Psoas muscle (tissue), 7 donors: ENCODE measurements at regions not wholly inside any gene's neighbourhood (a gene's known extent, or its start where the extent isn't known, plus 50 kb on each side); places are given as distances from the start of the nearest gene placed in this dataset.

Experiments
- ATAC-seq, 4 donors: fragments of 200-7000 bp; cut with Tn5 transposase; one replicate each; pipeline ENCODE4 v1.9.1; 2020; ENCODE audit warnings: moderate library complexity in 3 of 4, mild to moderate bottlenecking in 2 of 4
- DNase-seq, 2 donors: peaks; one replicate each; pipeline ENCODE4 v3.0.0-alpha.2; 2020
- H3K27ac ChIP-seq: fragments of 200-600 bp; one replicate; pipeline ENCODE4 v1.8.0; 2022
- H3K27me3 ChIP-seq, 3 donors: fragments of 200-600 bp in 1 of 3; one replicate each; pipeline versions ENCODE4 v1.6.1 to v1.8.0; 2013 to 2022; ENCODE audit warnings: low read length in 2 of 3, mild to moderate bottlenecking in 2 of 3, moderate library complexity in 1 of 3; ENCODE audit not compliant: insufficient read depth in 3 of 3
- H3K36me3 ChIP-seq, 2 donors: fragments of 200-600 bp in 1 of 2; one replicate each; pipeline versions ENCODE4 v1.6.1 to v1.8.0; 2013 to 2022; ENCODE audit warnings: low read depth in 1 of 2, mild to moderate bottlenecking in 1 of 2, moderate library complexity in 1 of 2; ENCODE audit not compliant: insufficient read depth in 1 of 2
- H3K4me1 ChIP-seq: fragments of 200-600 bp; one replicate; pipeline ENCODE4 v1.8.0; 2022
- H3K4me3 ChIP-seq: fragments of 200-600 bp; one replicate; pipeline ENCODE4 v1.8.0; 2022; ENCODE audit warnings: mild to moderate bottlenecking
- H3K9me3 ChIP-seq: fragments of 200-600 bp; one replicate; pipeline ENCODE4 v1.8.0; 2022
- CTCF ChIP-seq: fragments of 200-600 bp; IDR thresholded peaks from one replicate; pipeline ENCODE4 v1.8.0; 2022; ENCODE audit warnings: antibody characterized with exemption
- WGBS, 3 donors: extraction: QIAGEN DNeasy Blood & Tissue Kit; methylation state at CpG; one replicate each; pipeline versions ENCODE4 v1.1.6 to v1.1.7; 2013; 5-methylcytosine and 5-hydroxymethylcytosine counted together
- intact Hi-C, 2 donors: fragments of 100-400 bp; cut with DNase I; formaldehyde crosslinking; loops; one replicate each; pipeline versions ENCODE4 v1.11.0 to v1.14.2; 2022
- donor health status: healthy with polysubstance abuse.
- donor health status: DM: no; HTN: no; CAD: no; lungs with moderate emphysema.
- donor health status: Bipolar disorder and iron deficiency.
- donor health status: healthy.
- donor health status: DM: yes; HTN: yes; CAD: no.
- donor health status: DM: no; HTN: no; CAD: no.
- donor health status: DM: yes; HTN: yes; CAD: no.

- Histone ChIP-seq H3K36me3 (no peaks in the 10 kb centered on the region), H3K27me3 (peaks cover 0 to 1% (median 0%) of the 10 kb centered on the region in 3 donors), H3K4me3 (no peak overlapping the region), H3K27ac (no peak overlapping the region), H3K4me1 (no peaks in the 10 kb centered on the region), H3K9me3 (peaks cover 28% of the 10 kb centered on the region)
- no peak for DNase-seq
- 93 to 97% (median 93%) methylated on average over 24 of the region's 24 CpGs for WGBS, 3 donors
- intact Hi-C loops = no loop called here
- no peak for TF ChIP-seq CTCF
- ATAC-seq = no peak
Observed at GRCh38 chr13:111020021-111020420, 95.1 kb upstream of the ARHGEF7 start.

- Histone ChIP-seq H3K27me3 (peaks cover 0 to 1% (median 0%) of the 10 kb centered on the region in 3 donors), H3K27ac (no peak overlapping the region), H3K4me1 (no peaks in the 10 kb centered on the region), H3K36me3 (no peaks in the 10 kb centered on the region), H3K4me3 (no peak overlapping the region), H3K9me3 (peaks cover 25% of the 10 kb centered on the region)
- WGBS, 3 donors = 83 to 88% (median 84%) methylated on average over 26 of the region's 26 CpGs
- no peak for ATAC-seq
- no peak for TF ChIP-seq CTCF
- no peak for DNase-seq
- intact Hi-C loops = no loop called here
Observed at GRCh38 chr13:111017755-111018459, 97.2 kb upstream of the ARHGEF7 start.

- DNase-seq = no peak
- TF ChIP-seq CTCF = no peak
- Histone ChIP-seq H3K4me1 (no peaks in the 10 kb centered on the region), H3K27ac (no peak overlapping the region), H3K27me3 (no peaks in the 10 kb centered on the region), H3K36me3 (no peaks in the 10 kb centered on the region), H3K4me3 (no peak overlapping the region), H3K9me3 (no peaks in the 10 kb centered on the region)
- intact Hi-C loops = no loop called here
- WGBS, 3 donors = 51 to 57% (median 55%) methylated on average over 3 of the region's 3 CpGs
- no peak for ATAC-seq
Observed at GRCh38 chr13:111013196-111013595, 98.3 kb upstream of the ANKRD10 start.

GRCh38 chr13:111011899-111012298 is 97.0 kb upstream of the ANKRD10 start:
- ATAC-seq (peak in 1 of 4 donors; percentile 52), DNase-seq (no peak)
- Histone ChIP-seq H3K9me3 (no peaks in the 10 kb centered on the region), H3K27me3 (no peaks in the 10 kb centered on the region), H3K36me3 (no peaks in the 10 kb centered on the region), H3K27ac (no peak overlapping the region), H3K4me3 (no peak overlapping the region), H3K4me1 (peaks cover 5% of the 10 kb centered on the region)
- WGBS, 3 donors = 70 to 74% (median 73%) methylated on average over 3 of the region's 3 CpGs
- intact Hi-C loops = no loop called here
- TF ChIP-seq CTCF = no peak

GRCh38 chr13:111008351-111008750 is 93.5 kb upstream of the ANKRD10 start:
- Histone ChIP-seq H3K27ac (peak overlapping the region; percentile 92), H3K36me3 (no peaks in the 10 kb centered on the region), H3K27me3 (no peaks in the 10 kb centered on the region), H3K4me1 (peaks cover 25% of the 10 kb centered on the region), H3K9me3 (no peaks in the 10 kb centered on the region), H3K4me3 (no peak overlapping the region)
- no peak for DNase-seq
- intact Hi-C loops = no loop called here
- TF ChIP-seq CTCF = no peak
- no peak for ATAC-seq
- WGBS, 3 donors = 63 to 76% (median 63%) methylated on average over 6 of the region's 6 CpGs
